ENCODE measurements at regions not wholly inside any gene's neighbourhood (a gene's known extent, or its start where the extent isn't known, plus 50 kb on each side); places are given as distances from the start of the nearest gene placed in this dataset.

DNA sequence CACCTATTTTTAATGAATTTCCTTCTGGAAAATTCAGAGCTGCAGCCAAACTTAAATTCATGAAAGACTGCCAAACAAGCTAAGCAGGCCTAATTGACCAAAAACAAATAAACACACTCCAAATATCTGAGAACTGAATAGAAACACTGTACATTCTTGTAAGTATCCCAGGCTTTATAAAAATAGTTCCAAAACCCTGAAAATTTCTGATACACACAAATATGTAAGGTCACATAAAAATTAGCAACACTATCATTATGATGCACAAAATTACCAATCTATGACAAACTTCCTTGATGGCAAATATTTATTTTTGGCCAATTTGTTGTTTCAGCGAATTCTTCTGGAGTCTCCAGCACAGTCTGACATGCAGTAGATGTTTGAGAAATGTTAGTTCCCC, 117.9 kb upstream of the UBE2E2 start:
- CTCF ChIA-PET = no interaction called here

DNA sequence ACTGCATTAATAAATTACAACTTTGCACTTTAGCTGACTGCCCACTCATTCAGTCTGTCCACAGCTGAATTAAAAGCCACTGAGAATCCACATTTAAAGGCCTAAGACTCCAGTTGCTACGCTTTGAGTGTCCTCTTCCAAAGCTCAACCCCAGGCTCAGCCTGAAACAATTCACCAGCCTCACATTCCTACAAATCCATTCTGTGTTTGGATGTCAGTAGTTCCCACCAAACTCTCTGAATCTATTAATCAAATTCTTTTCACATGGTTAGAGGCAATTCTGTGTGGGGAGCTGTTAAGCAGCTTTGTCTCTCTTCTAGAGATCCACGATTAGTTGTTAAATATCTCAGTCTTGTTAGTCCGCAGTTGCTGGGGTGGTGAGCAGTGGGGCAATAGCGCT, 116.8 kb upstream of the UBE2E2 start:
- POLR2A ChIA-PET (ENCODE audit: low non-redundant PET) = no interaction called here
- intact Hi-C loops (cut with micrococcal nuclease; ENCODE audit: unreplicated experiment) = no loop called here
- no peak overlapping the region for H3K4me3 ChIP-seq (ENCODE audit: low read depth, low read length, poor library complexity, severe bottlenecking)
- no peaks in the 10 kb centered on the region for H3K27me3 ChIP-seq (replicated peaks; ENCODE audit: insufficient read depth, low read depth, low read length, poor library complexity)
- H3K9me3 ChIP-seq (ENCODE audit: low read depth, low read length, poor library complexity, severe bottlenecking) = no peaks in the 10 kb centered on the region
- no peaks in the 10 kb centered on the region for H3K4me1 ChIP-seq (ENCODE audit: insufficient read depth, low read length, poor library complexity, severe bottlenecking)
- no peaks in the 10 kb centered on the region for H3K36me3 ChIP-seq (ENCODE audit: insufficient read depth, low read length, poor library complexity, severe bottlenecking)
- no TSS peak for BruUV-seq (replicated peaks)
- H3K27ac ChIP-seq (ENCODE audit: low read depth, low read length, poor library complexity, severe bottlenecking) = no peak overlapping the region
- TF ChIP-seq, protein P1, sequence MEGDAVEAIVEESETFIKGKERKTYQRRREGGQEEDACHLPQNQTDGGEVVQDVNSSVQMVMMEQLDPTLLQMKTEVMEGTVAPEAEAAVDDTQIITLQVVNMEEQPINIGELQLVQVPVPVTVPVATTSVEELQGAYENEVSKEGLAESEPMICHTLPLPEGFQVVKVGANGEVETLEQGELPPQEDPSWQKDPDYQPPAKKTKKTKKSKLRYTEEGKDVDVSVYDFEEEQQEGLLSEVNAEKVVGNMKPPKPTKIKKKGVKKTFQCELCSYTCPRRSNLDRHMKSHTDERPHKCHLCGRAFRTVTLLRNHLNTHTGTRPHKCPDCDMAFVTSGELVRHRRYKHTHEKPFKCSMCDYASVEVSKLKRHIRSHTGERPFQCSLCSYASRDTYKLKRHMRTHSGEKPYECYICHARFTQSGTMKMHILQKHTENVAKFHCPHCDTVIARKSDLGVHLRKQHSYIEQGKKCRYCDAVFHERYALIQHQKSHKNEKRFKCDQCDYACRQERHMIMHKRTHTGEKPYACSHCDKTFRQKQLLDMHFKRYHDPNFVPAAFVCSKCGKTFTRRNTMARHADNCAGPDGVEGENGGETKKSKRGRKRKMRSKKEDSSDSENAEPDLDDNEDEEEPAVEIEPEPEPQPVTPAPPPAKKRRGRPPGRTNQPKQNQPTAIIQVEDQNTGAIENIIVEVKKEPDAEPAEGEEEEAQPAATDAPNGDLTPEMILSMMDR (conservative IDR thresholded peaks at IDR 0.05; ENCODE audit: low read depth, low read length) = no peak
- TF ChIP-seq EZH2 (IDR thresholded peaks at IDR 0.05; ENCODE audit: borderline replicate concordance, low read depth, low read length, poor library complexity, severe bottlenecking) = no peak
- no peak for DNase-seq (ENCODE audit: low spot score)
- CTCF ChIA-PET = no interaction called here

More for the DNA sequence above, 117.9 kb upstream of the UBE2E2 start:
- no peaks in the 10 kb centered on the region for H3K4me1 ChIP-seq (ENCODE audit: insufficient read depth, low read length, poor library complexity, severe bottlenecking)
- TF ChIP-seq, protein P1 (conservative IDR thresholded peaks at IDR 0.05; ENCODE audit: low read depth, low read length) = no peak
- TF ChIP-seq EZH2 (IDR thresholded peaks at IDR 0.05; ENCODE audit: borderline replicate concordance, low read depth, low read length, poor library complexity, severe bottlenecking) = no peak
- no peaks in the 10 kb centered on the region for H3K36me3 ChIP-seq (ENCODE audit: insufficient read depth, low read length, poor library complexity, severe bottlenecking)
- no peak overlapping the region for H3K27ac ChIP-seq (ENCODE audit: low read depth, low read length, poor library complexity, severe bottlenecking)
- intact Hi-C loops (cut with micrococcal nuclease; ENCODE audit: unreplicated experiment) = no loop called here
- no TSS peak for BruUV-seq (replicated peaks)
- H3K27me3 ChIP-seq (replicated peaks; ENCODE audit: insufficient read depth, low read depth, low read length, poor library complexity) = no peaks in the 10 kb centered on the region
- no peaks in the 10 kb centered on the region for H3K9me3 ChIP-seq (ENCODE audit: low read depth, low read length, poor library complexity, severe bottlenecking)
- POLR2A ChIA-PET (ENCODE audit: low non-redundant PET) = no interaction called here
- no peak for DNase-seq (ENCODE audit: low spot score)
- no peak overlapping the region for H3K4me3 ChIP-seq (ENCODE audit: low read depth, low read length, poor library complexity, severe bottlenecking)

GRCh38 chr3:23086831-23087230, 116.3 kb upstream of the UBE2E2 start:
- no peak for DNase-seq (ENCODE audit: low spot score)
- TF ChIP-seq, protein P1 (conservative IDR thresholded peaks at IDR 0.05; ENCODE audit: low read depth, low read length) = no peak
- TF ChIP-seq EZH2 (IDR thresholded peaks at IDR 0.05; ENCODE audit: borderline replicate concordance, low read depth, low read length, poor library complexity, severe bottlenecking) = no peak
- Histone ChIP-seq H3K9me3 (ENCODE audit: low read depth, low read length, poor library complexity, severe bottlenecking) (no peaks in the 10 kb centered on the region), H3K27ac (ENCODE audit: low read depth, low read length, poor library complexity, severe bottlenecking) (no peak overlapping the region), H3K4me1 (ENCODE audit: insufficient read depth, low read length, poor library complexity, severe bottlenecking) (no peaks in the 10 kb centered on the region), H3K36me3 (ENCODE audit: insufficient read depth, low read length, poor library complexity, severe bottlenecking) (no peaks in the 10 kb centered on the region), H3K27me3 (replicated peaks; ENCODE audit: insufficient read depth, low read depth, low read length, poor library complexity) (no peaks in the 10 kb centered on the region), H3K4me3 (ENCODE audit: low read depth, low read length, poor library complexity, severe bottlenecking) (no peak overlapping the region)
- intact Hi-C loops (cut with micrococcal nuclease; ENCODE audit: unreplicated experiment) = no loop called here
- BruUV-seq (replicated peaks) = no TSS peak
- ChIA-PET CTCF (no interaction called here), POLR2A (ENCODE audit: low non-redundant PET) (no interaction called here)
